AG04449 (cell line): ENCODE measurements at regions not wholly inside any gene's neighbourhood (a gene's known extent, or its start where the extent isn't known, plus 50 kb on each side); places are given as distances from the start of the nearest gene placed in this dataset.

Experiments used
- CTCF ChIA-PET: fragments of 350-600 bp; formaldehyde crosslinking; extraction: SDS; loops from one replicate; lab custom pipeline; 2021; ENCODE audit warnings: antibody characterized with exemption; lab: Yijun Ruan, JAX
- POLR2A ChIA-PET: fragments of 400-600, 350-600 bp; formaldehyde crosslinking; extraction: SDS; loops from one replicate; lab custom pipeline; 2020; ENCODE audit warnings: antibody characterized with exemption, inconsistent platforms; lab: Yijun Ruan, JAX
- DNase-seq: peaks from one replicate; pipeline ENCODE4 v3.0.0-alpha.2; 2010; ENCODE audit warnings: low read depth, low spot score
- H3K4me3 ChIP-seq: 2 replicates; pipeline ENCODE4 v1.5.1; 2011; ENCODE audit warnings: low read depth, mild to moderate bottlenecking, control low read depth, low read length
- TF ChIP-seq, protein P1 (sequence below): IDR thresholded peaks from one replicate; pipeline ENCODE4 v1.5.1; 2011; ENCODE audit warnings: mild to moderate bottlenecking, moderate library complexity, low read length, control low read depth, inconsistent platforms; ENCODE audit not compliant: insufficient read depth; ENCODE audit errors: missing control alignments

DNA sequence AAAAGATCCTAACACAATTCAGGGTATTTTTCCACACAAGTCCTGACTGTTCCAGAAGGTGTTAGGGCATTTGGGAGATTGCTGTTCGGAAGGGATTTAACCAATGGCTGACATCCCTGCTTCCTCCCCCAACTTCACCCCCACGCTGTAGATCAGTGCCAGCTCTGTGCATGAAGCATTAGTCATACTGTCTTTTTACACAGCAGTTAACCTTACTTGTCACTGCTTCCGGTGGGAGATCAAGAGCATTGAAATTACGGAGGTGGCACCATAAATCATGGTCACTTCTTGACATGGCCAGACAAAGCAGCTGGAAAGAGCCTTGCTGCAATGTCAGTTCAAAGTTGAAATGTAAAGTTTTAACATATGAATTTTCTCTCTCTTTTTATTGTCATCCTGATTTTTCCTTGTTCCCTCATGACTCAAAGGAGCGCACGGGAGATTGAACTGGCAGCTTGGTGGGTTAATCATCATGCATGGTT, 70.2 kb downstream of the HRH4 start:
- DNase-seq: no peak
- POLR2A ChIA-PET: no interaction called here
- CTCF ChIA-PET: interaction anchor here (1.3 kb wide), 1 partner anchor 13 kb away, joined by 3 read pairs; no protein-coding TSS in a partner anchor

DNA sequence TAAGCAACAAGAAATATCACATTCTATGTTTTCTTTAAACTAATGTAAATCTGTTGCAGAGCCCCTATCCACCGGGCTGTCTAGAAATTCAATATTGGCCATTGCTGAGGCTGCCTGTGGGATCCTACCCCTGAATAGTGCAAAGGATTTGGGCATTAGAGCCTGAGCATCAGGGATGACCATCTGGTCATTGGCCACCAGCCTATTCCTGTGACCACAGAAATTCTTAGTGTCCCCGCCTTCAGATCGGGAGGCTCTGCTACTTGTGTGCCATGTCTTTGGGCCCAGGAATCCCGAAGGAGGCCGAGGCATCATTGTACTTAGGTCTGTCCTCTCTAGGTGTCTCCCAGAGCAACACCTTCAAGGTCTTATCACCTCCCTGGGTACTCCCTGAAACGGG, 73.8 kb downstream of the HRH4 start:
- TF ChIP-seq, protein P1, sequence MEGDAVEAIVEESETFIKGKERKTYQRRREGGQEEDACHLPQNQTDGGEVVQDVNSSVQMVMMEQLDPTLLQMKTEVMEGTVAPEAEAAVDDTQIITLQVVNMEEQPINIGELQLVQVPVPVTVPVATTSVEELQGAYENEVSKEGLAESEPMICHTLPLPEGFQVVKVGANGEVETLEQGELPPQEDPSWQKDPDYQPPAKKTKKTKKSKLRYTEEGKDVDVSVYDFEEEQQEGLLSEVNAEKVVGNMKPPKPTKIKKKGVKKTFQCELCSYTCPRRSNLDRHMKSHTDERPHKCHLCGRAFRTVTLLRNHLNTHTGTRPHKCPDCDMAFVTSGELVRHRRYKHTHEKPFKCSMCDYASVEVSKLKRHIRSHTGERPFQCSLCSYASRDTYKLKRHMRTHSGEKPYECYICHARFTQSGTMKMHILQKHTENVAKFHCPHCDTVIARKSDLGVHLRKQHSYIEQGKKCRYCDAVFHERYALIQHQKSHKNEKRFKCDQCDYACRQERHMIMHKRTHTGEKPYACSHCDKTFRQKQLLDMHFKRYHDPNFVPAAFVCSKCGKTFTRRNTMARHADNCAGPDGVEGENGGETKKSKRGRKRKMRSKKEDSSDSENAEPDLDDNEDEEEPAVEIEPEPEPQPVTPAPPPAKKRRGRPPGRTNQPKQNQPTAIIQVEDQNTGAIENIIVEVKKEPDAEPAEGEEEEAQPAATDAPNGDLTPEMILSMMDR: no peak
- CTCF ChIA-PET: no interaction called here
- no peak overlapping the region for H3K4me3 ChIP-seq
- no peak for DNase-seq
- POLR2A ChIA-PET: no interaction called here

More for the DNA sequence above, 70.2 kb downstream of the HRH4 start:
- TF ChIP-seq, protein P1: no peak
- no peak overlapping the region for H3K4me3 ChIP-seq

DNA sequence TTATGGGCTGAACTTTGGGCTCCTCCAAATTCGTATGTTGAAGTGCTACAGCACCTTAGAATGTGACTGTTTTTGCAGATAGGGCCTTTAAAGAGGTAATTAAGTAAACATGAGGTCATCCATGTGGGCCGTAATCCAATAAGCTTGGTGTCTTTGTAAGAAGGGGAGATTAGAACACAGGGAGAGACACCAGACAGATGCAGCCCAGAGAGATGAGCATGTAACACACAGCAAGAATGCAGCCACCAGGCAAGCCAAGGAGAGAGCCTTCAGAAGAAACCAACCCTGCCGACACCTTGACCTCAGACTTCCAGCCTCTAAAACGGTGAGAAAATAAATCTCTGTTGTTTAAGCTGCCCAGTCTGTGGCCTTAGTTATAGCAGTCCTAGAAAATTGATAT, 74.3 kb downstream of the HRH4 start:
- H3K4me3 ChIP-seq: no peak overlapping the region
- CTCF ChIA-PET: no interaction called here
- DNase-seq: no peak
- TF ChIP-seq, protein P1: no peak
- POLR2A ChIA-PET: no interaction called here

DNA sequence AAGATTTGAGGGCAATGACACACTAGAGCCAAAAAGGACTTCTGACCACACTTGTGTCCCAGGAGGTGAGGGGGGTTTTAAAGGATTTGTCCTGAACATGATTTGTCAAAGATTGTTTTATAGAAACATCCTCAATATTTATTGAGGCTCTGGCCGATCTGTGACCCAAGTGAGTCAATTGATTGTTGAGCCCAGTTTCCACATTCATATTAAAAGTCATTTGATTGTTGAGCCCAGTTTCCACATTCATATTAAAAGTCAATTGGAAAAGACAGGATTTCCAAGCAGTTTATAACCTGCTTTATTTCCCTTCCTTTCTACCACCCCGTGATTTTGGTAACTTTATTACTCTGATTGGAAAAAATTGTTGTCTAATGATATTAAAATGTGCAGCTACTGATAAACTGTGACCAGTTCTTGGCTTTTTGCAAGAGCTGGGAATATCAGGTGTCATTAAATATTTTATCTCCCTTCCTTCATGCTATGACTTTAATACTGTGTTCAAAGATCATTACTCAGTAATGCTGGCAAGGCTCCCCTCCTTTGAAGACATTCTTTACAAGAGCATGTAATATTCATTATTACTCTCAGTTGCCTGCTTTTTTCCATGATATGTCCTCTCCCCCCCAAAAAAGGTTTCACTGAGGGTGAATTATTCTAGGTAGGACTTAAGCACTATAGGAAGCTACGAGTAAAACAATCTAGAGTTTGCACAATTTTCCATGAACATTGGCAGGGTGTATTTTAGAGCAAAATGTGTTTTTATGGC, 75.3 kb downstream of the HRH4 start:
- TF ChIP-seq, protein P1: no peak
- ChIA-PET CTCF (interaction anchor here (1.3 kb wide), 1 partner anchor 48 kb away, joined by 3 read pairs; no protein-coding TSS in a partner anchor), POLR2A (no interaction called here)
- H3K4me3 ChIP-seq: no peak overlapping the region
- no peak for DNase-seq

DNA sequence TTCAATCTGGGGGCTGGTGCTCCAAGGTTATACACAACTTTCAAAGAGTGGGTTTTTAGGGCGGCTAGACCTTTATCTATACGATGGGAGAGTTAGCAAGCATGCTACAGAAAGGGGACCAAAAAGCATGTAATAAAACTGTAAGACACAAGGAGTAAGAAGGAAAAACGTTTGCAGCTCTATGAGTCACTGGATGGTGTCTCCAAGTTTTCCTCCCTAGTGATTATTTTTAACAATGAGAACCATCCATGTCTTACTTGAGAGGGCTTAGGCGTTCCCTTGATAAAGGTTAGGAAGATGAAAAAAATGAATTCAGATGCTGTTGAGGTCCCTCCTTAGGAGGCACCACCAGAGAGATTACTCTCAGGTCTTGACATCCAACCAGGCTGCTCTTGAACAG, 75.9 kb downstream of the HRH4 start:
- CTCF ChIA-PET: interaction anchor here (1.3 kb wide), 1 partner anchor 48 kb away, joined by 3 read pairs; no protein-coding TSS in a partner anchor
- POLR2A ChIA-PET: no interaction called here
- DNase-seq: no peak
- TF ChIP-seq, protein P1: no peak
- H3K4me3 ChIP-seq: no peak overlapping the region

DNA sequence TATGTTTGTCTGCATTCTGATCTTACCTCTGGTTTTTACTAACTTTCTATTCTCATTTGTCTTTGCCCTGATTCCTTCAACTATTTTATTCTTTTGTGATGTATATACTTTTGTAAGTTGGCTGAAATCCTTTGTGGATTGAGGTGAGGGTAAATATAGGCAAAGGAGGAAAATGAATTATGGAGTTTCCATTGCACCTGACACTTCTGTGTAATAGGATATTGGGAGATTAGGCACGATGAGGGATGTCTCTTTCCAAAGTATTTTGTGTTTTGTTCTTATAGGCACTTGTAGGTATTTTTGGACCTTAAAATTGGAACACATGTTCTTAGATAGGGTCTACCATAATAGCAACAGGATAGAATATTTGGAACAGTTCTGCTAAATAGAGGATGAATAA, 76.4 kb downstream of the HRH4 start:
- POLR2A ChIA-PET: no interaction called here
- DNase-seq: no peak
- CTCF ChIA-PET: no interaction called here
- no peak overlapping the region for H3K4me3 ChIP-seq
- TF ChIP-seq, protein P1: no peak
